Effector memory CD4-positive, alpha-beta T cell (primary cell): ENCODE measurements at regions not wholly inside any gene's neighbourhood (a gene's known extent, or its start where the extent isn't known, plus 50 kb on each side); places are given as distances from the start of the nearest gene placed in this dataset.
"Not testable (repeated sequence)": the region's sequence is repeated elsewhere in the genome, so short reads cannot be mapped to it uniquely, and the experiment has no call there.

Source experiments
- DNase-seq, 3 donors: peaks; one replicate each; pipeline ENCODE4 v3.0.0-alpha.2; 2020
- H3K27ac ChIP-seq: 2 replicates; pipeline ENCODE4 v1.7.0; 2013; ENCODE audit warnings: mild to moderate bottlenecking, low read length, moderate library complexity; ENCODE audit not compliant: insufficient read depth, poor library complexity, severe bottlenecking
- H3K27me3 ChIP-seq: replicated peaks from 2 replicates; pipeline ENCODE4 v1.7.0; 2013; ENCODE audit warnings: mild to moderate bottlenecking, low read length; ENCODE audit not compliant: insufficient read depth, control insufficient read depth, poor library complexity, severe bottlenecking
- H3K36me3 ChIP-seq: 2 replicates; pipeline ENCODE4 v1.7.0; 2013; ENCODE audit warnings: mild to moderate bottlenecking, low read length, moderate library complexity; ENCODE audit not compliant: control insufficient read depth, insufficient read depth
- H3K4me1 ChIP-seq: 2 replicates; pipeline ENCODE4 v1.7.0; 2013; ENCODE audit warnings: low read length, mild to moderate bottlenecking; ENCODE audit not compliant: control insufficient read depth, insufficient read depth, poor library complexity, severe bottlenecking
- H3K4me3 ChIP-seq: 2 replicates; pipeline ENCODE4 v1.7.0; 2013; ENCODE audit warnings: low read length, low read depth, mild to moderate bottlenecking; ENCODE audit not compliant: insufficient read depth, poor library complexity, severe bottlenecking
- H3K9me3 ChIP-seq: 2 replicates; pipeline ENCODE4 v1.7.0; 2013; ENCODE audit warnings: mild to moderate bottlenecking, low read length, moderate library complexity; ENCODE audit not compliant: control insufficient read depth

- no peaks in the 10 kb centered on the region for H3K27me3 ChIP-seq
Observed at GRCh38 chr2:212725180-212725579, 186.6 kb upstream of the ERBB4 start.

GRCh38 chr2:212723226-212723625, 184.6 kb upstream of the ERBB4 start:
- Histone ChIP-seq H3K4me3 (no peak overlapping the region), H3K36me3 (no peaks in the 10 kb centered on the region), H3K4me1 (no peaks in the 10 kb centered on the region), H3K27me3 (no peaks in the 10 kb centered on the region), H3K9me3 (no peaks in the 10 kb centered on the region), H3K27ac (no peak overlapping the region)
- DNase-seq, result no peak

More at GRCh38 chr2:212725180-212725579, 186.6 kb upstream of the ERBB4 start:
- DNase-seq, result no peak
- Histone ChIP-seq H3K9me3 (no peaks in the 10 kb centered on the region), H3K4me1 (no peaks in the 10 kb centered on the region), H3K36me3 (no peaks in the 10 kb centered on the region), H3K27ac (no peak overlapping the region), H3K4me3 (no peak overlapping the region)

GRCh38 chr2:212722046-212722445, 183.4 kb upstream of the ERBB4 start:
- no peaks in the 10 kb centered on the region for H3K4me1 ChIP-seq
- H3K4me3 ChIP-seq, result no peak overlapping the region
- H3K36me3 ChIP-seq, result no peaks in the 10 kb centered on the region
- H3K9me3 ChIP-seq, result no peaks in the 10 kb centered on the region
- no peak overlapping the region for H3K27ac ChIP-seq
- H3K27me3 ChIP-seq, result no peaks in the 10 kb centered on the region
- no peak for DNase-seq

- no peaks in the 10 kb centered on the region for H3K4me1 ChIP-seq
- no peak for DNase-seq
- no peaks in the 10 kb centered on the region for H3K27me3 ChIP-seq
Observed at GRCh38 chr2:212721026-212721451, 182.4 kb upstream of the ERBB4 start.

GRCh38 chr2:212715411-212715810, 176.8 kb upstream of the ERBB4 start:
- not testable (repeated sequence) for H3K4me3 ChIP-seq, DNase-seq, H3K27me3 ChIP-seq, H3K36me3 ChIP-seq, H3K9me3 ChIP-seq, H3K4me1 ChIP-seq, H3K27ac ChIP-seq

More at GRCh38 chr2:212721026-212721451, 182.4 kb upstream of the ERBB4 start:
- Histone ChIP-seq H3K4me3 (no peak overlapping the region), H3K9me3 (no peaks in the 10 kb centered on the region), H3K36me3 (no peaks in the 10 kb centered on the region), H3K27ac (no peak overlapping the region)

DNA sequence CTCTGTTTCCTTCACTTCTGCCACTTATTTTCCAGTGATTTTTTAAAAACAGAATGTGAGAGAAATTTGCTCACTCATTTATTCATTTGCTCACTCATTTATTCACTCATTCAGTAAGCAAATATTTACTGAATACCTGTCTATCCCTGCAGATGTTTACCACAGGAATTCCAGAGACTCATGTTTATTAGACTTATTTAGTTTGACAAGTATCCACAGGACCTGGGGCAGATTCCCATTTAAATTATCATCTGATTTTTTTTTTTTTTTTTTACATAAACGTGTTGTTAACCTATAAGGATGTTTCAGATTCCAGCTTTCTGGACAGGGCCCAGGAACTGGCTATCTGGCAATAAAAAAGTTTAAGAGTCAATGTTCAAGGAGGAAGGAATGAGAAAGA, 175.1 kb upstream of the ERBB4 start:
- Histone ChIP-seq H3K36me3 (no peaks in the 10 kb centered on the region), H3K4me1 (no peaks in the 10 kb centered on the region), H3K27ac (no peak overlapping the region), H3K9me3 (no peaks in the 10 kb centered on the region), H3K4me3 (no peak overlapping the region), H3K27me3 (no peaks in the 10 kb centered on the region)
- DNase-seq, result no peak

GRCh38 chr2:212712991-212713390, 174.4 kb upstream of the ERBB4 start:
- no peak overlapping the region for H3K4me3 ChIP-seq
- H3K27me3 ChIP-seq, result no peaks in the 10 kb centered on the region
- no peak overlapping the region for H3K27ac ChIP-seq
- DNase-seq, result no peak
- no peaks in the 10 kb centered on the region for H3K9me3 ChIP-seq
- H3K36me3 ChIP-seq, result no peaks in the 10 kb centered on the region
- no peaks in the 10 kb centered on the region for H3K4me1 ChIP-seq

GRCh38 chr2:212712466-212712865, 173.9 kb upstream of the ERBB4 start:
- DNase-seq, result no peak
- Histone ChIP-seq H3K4me3 (no peak overlapping the region), H3K27ac (no peak overlapping the region), H3K4me1 (no peaks in the 10 kb centered on the region), H3K9me3 (no peaks in the 10 kb centered on the region), H3K36me3 (no peaks in the 10 kb centered on the region), H3K27me3 (no peaks in the 10 kb centered on the region)

DNA sequence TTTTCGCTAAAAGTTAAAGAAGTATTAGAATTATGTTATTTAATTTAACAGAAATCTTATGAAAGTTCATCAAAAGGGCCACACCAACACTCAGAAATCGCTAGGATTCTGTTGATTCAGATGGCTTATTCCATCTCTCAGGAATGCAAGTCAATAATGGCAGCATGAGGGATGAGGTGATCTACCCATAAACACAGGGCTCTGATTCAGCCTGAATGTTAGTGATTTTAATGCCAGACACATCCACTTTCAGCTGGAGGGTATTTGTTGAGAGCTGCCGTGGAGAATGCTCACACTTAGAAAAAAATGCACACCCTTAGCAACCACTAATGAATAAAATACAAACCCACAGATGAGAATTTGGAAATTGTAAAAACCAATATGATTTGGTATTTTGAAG, 173.3 kb upstream of the ERBB4 start:
- DNase-seq, result no peak
- no peaks in the 10 kb centered on the region for H3K36me3 ChIP-seq
- no peaks in the 10 kb centered on the region for H3K4me1 ChIP-seq
- H3K4me3 ChIP-seq, result no peak overlapping the region
- H3K9me3 ChIP-seq, result no peaks in the 10 kb centered on the region
- H3K27me3 ChIP-seq, result no peaks in the 10 kb centered on the region
- no peak overlapping the region for H3K27ac ChIP-seq

DNA sequence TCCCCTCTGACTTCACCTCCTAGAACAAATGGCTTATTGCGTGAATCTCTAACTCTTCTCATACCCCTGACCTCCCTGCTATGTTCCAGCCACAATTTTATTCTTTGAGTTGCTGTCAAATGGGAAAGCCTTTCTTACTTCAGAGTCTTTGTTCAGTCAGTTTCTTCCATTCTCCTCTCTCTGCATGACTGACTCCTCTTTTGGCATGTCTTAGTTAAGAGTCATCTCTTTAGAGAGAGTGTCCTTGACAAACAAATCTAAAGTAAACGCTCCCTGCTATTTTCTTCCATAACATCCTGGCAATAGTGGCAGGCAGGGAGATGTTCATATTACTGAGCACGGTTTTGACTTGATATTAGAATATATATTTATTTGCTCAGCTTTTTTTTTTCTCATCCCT, 170.7 kb upstream of the ERBB4 start:
- Histone ChIP-seq H3K36me3 (no peaks in the 10 kb centered on the region), H3K27me3 (no peaks in the 10 kb centered on the region)

GRCh38 chr2:212708355-212708754, 169.8 kb upstream of the ERBB4 start:
- Histone ChIP-seq H3K27ac (no peak overlapping the region), H3K36me3 (no peaks in the 10 kb centered on the region), H3K4me1 (no peaks in the 10 kb centered on the region), H3K9me3 (no peaks in the 10 kb centered on the region), H3K4me3 (no peak overlapping the region), H3K27me3 (no peaks in the 10 kb centered on the region)
- no peak for DNase-seq

More for the DNA sequence above, 170.7 kb upstream of the ERBB4 start:
- H3K4me3 ChIP-seq, result no peak overlapping the region
- no peak overlapping the region for H3K27ac ChIP-seq
- no peaks in the 10 kb centered on the region for H3K4me1 ChIP-seq
- no peaks in the 10 kb centered on the region for H3K9me3 ChIP-seq
- no peak for DNase-seq
